ENCODE measurements at regions not wholly inside any gene's neighbourhood (a gene's known extent, or its start where the extent isn't known, plus 50 kb on each side); places are given as distances from the start of the nearest gene placed in this dataset.

GRCh38 chr5:175808711-175809110 lies 62.7 kb upstream of the CPLX2 start:
- DNase-seq: no peak

GRCh38 chr5:175809531-175810121 lies 61.8 kb upstream of the CPLX2 start:
- no peak for DNase-seq

DNA sequence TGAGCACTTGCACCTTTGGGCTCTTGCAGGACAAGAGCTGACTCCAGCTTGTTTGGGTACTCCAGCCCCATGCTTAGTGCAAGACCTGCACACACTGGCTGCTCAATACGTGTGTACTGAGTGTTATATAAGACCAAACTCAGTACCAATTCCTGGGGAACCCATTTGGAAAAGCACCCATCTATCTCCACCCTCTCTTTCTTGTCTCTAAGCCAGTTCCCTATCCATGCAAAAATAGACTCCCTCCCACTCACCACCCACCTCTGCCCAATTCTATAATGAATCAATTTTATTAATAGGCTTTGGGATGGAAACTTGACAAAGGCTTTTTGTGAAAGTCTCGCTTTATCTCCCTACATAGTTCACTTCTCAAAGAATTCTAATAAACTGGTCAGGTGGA lies 60.9 kb upstream of the CPLX2 start:
- no peak for DNase-seq

- DNase-seq: no peak
Observed at GRCh38 chr5:175811589-175811988, 59.8 kb upstream of the CPLX2 start.

- DNase-seq: no peak
Observed at GRCh38 chr5:175813943-175814630, 57.3 kb upstream of the CPLX2 start.

DNA sequence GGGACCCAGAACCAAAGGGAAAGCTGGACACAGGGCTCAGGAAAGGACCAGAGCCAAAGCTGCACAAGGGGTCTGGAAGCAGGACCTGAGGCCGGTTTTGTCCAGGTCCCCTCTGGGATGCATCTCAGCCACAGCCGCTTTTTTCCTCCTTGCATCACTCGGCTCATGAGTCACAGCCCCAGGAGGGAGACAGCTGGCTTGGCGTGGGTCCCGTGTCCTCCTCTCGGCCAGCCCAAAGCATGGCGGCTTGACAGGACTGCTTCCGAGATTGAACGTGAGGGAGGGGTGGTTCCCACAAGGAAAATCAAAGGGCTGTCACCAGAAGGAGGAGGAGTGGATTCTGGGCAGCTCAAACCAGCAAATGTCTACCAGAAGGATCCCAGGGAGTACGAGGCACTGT lies 56.7 kb upstream of the CPLX2 start:
- no peak for DNase-seq

DNA sequence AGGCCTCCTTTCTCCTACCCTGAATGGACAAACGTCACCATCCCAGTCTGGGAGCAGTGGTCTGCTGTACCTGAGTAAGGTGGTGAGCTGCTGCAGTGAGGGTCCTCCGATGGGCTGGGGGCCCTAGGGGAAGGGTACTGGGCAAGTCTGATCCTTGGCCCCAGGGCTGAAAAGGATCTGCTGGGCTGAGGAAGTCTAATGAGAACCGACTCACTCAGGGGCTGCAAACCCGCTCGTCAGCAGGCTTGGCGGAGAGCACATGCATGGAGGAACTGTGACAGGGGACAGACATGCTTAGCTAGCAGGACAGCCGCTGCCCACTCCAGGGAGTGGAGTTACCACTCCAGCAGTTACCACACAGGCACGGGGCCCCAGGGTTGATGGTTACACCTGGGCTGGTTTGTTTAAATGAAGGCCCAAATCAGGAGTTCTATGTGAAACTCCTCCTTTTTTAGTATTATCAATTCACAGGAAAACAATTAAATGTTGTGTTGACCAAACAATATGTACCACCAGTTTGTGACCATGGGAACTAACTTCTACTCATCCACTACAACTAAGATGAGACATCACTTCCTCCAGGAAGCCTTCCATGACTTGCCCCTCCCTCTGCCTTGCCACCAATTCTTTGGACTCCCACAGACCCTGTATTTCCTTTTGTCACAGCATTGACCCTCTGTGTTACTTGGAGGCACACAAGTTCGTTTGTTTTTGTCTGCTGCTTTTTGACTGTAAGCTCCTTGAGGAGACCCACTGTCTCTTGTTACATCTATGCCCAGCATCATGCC lies 56.1 kb upstream of the CPLX2 start:
- DNase-seq: no peak

- DNase-seq: no peak
Observed at GRCh38 chr5:175816348-175816747, 55.0 kb upstream of the CPLX2 start.

DNA sequence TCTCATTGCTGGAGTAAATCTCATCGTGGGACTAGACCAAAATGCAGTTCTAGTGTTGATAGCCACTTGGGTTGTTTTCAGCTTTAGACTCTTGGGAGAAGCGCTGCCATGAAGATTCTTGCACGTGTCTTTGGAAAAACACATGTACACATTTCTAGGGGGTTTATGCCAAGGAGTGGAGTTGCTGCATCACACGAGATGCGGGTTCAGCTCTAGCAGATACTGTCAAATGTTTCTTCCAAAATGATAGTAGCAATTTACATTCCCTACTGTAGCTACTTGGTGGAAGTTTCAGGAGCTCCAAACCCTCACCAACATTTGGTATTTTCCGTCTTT lies 52.3 kb upstream of the CPLX2 start:
- DNase-seq: no peak

DNA sequence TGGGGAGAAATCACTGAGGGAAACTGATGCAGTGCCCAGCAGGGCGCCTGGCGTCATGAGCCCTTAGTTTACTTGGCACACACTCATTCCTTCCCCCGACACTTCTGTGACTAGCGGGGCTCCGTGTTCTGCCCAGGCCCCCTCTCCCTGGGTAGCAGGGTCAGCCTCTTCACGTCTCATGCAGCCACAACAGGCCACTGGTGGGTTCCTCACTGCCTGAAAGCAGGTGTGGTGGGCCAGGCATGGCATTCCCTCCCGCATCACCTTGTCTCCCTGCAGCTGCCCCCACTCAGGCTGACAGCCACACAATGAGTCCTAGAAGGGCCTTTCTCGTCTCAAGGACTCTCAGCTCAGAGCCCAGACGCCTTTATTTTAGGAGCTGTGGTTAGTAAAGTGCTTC lies 51.1 kb upstream of the CPLX2 start:
- DNase-seq: no peak
